ENCODE measurements at regions not wholly inside any gene's neighbourhood (a gene's known extent, or its start where the extent isn't known, plus 50 kb on each side); places are given as distances from the start of the nearest gene placed in this dataset.

- DNase-seq (ENCODE audit: low read depth): peak; percentile 35
Observed at GRCh38 chr7:96410126-96410839, 88.4 kb upstream of the SLC25A13 start.

DNA sequence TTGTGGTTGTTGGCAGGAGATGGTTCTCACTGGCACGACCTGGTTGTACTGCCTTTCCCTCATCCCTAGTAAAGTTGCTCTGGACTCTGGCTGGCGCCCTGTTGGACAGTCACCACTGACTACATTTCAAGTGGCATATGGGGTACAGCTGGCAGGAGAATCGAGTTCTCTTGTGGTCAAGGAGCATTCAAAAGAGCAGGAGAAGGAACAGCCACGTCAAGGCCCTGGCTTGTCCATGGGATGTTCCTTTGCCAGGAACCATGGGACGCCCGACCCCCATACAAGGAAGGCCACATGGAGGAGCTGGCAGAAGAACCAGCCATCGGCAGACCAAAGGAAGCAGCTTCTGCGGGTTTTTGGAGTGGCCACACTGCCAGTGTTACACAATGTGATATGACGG lies 87.0 kb upstream of the SLC25A13 start:
- no peak for DNase-seq (ENCODE audit: low read depth)

- DNase-seq (ENCODE audit: low read depth): peak; percentile 85
Observed at GRCh38 chr7:96407427-96407826, 85.5 kb upstream of the SLC25A13 start.

GRCh38 chr7:96402913-96403312 lies 81.0 kb upstream of the SLC25A13 start:
- DNase-seq (ENCODE audit: low read depth): no peak

- DNase-seq (ENCODE audit: low read depth): no peak
Observed at GRCh38 chr7:96401200-96401599, 79.3 kb upstream of the SLC25A13 start.

DNA sequence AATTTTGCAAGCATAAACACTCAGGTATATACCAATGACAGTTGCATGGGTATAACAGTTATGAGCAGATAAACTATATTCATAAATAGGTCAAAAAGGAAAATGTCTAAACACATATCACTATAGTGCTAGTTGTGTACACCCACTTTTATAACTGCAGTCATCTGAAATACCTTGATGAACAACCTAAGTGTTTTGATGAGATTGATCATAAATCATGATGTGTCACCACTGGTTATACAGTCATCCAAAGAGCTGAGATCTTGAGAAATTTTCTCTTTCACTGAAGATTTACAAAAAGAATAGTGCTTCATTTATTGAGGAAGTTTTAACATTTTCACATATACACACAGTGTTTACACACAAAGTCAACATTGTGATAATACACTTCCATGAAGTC lies 78.6 kb upstream of the SLC25A13 start:
- peak; percentile 49 for DNase-seq (ENCODE audit: low read depth)

- no peak for DNase-seq (ENCODE audit: low read depth)
Observed at GRCh38 chr7:96400001-96400400, 78.1 kb upstream of the SLC25A13 start.

- DNase-seq (ENCODE audit: low read depth): peak; percentile 27
Observed at GRCh38 chr7:96397936-96398598, 76.2 kb upstream of the SLC25A13 start.

DNA sequence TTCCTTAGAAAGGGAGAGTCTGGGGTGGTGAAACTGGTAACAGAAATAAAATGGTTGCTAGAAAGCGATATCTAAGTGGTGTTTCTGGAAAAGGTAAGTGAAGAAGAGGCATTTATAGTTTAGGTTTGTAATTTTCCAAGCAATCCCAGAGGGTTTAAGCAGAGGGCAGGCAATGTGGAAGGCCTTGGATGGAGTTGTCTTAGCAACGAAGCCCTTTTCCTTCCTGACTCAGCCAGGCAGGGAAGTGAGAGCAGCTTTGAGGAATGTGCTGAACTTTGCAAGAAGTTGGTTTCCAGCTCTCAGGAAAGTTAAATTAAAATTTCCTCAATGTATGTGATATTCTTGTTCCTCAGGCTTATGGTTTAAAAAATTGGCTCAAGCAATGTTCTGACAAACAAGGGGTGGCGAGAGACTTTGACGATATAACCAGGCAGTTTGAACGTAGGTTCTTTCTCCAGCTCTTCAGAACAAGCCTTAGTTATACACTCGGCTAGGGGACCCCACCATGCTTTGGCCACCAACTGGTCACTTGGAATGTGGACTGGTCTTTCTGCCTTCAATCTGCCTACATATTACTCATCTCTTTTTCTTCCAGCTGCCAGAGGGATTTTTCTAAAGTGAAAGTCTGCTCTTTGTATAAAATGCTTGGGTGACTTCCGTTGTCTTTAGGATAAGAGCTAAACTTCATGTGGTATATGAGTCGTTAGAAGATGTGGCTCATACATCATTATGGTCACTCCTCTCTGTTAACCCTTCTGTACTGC lies 66.9 kb upstream of the SLC25A13 start:
- peak; percentile 92 for DNase-seq (ENCODE audit: low read depth)

DNA sequence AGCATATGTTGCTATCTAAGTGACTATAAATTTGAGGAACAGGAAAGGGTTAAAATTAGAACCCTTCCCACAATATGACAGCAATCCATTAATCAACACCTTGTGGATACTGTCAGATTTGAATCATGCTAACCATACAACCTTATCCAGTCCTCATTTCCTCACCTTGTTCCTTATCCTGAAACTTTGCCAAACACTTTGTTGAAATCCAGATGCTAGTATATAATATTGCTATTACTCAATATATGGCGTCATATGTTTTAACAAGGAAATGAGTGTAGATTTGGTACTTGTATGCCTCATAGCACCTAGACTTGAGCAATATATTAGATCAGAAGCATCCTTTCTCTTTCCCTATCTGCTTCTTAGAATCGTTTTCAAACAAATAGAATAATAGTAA lies 66.3 kb upstream of the SLC25A13 start:
- peak; percentile 45 for DNase-seq (ENCODE audit: low read depth)

GRCh38 chr7:96380111-96380512 lies 58.2 kb upstream of the SLC25A13 start:
- DNase-seq (ENCODE audit: low read depth): no peak

- no peak for DNase-seq (ENCODE audit: low read depth)
Observed at GRCh38 chr7:96377399-96377798, 55.5 kb upstream of the SLC25A13 start.

Data from M059J (cell line).